RWPE1 (cell line): ENCODE measurements at regions not wholly inside any gene's neighbourhood (a gene's known extent, or its start where the extent isn't known, plus 50 kb on each side); places are given as distances from the start of the nearest gene placed in this dataset.

Experiments used
- CTCF ChIA-PET: fragments of 350-600 bp; sonication (Branson Sonifier 250); formaldehyde crosslinking; extraction: SDS; loops from one replicate; lab custom pipeline; 2021; lab: Yijun Ruan, JAX
- POLR2A ChIA-PET: fragments of 400-600 bp; formaldehyde crosslinking; extraction: SDS; loops from one replicate; lab custom pipeline; 2020; ENCODE audit warnings: antibody characterized with exemption; ENCODE audit not compliant: low non-redundant PET; lab: Yijun Ruan, JAX
- DNase-seq: peaks from one replicate; pipeline ENCODE4 v3.0.0; 2012; ENCODE audit warnings: low spot score
- H3K27ac ChIP-seq: fragments of 450-650 bp; 2 replicates; pipeline ENCODE4 v1.5.1; 2017
- TF ChIP-seq, protein P1 (sequence below): fragments of 450-650 bp; conservative IDR thresholded peaks from 2 replicates; pipeline ENCODE4 v1.5.1; 2017; ENCODE audit warnings: low read depth, mild to moderate bottlenecking

GRCh38 chr11:101748572-101749344, 165.0 kb upstream of the TRPC6 start:
- ChIA-PET POLR2A (no interaction called here), CTCF (interaction anchor here (0.6 to 0.7 kb wide), 3 partner anchors 26 to 262 kb away, joined by 3 to 6 read pairs (median 4); no protein-coding TSS in a partner anchor)
- TF ChIP-seq, protein P1, sequence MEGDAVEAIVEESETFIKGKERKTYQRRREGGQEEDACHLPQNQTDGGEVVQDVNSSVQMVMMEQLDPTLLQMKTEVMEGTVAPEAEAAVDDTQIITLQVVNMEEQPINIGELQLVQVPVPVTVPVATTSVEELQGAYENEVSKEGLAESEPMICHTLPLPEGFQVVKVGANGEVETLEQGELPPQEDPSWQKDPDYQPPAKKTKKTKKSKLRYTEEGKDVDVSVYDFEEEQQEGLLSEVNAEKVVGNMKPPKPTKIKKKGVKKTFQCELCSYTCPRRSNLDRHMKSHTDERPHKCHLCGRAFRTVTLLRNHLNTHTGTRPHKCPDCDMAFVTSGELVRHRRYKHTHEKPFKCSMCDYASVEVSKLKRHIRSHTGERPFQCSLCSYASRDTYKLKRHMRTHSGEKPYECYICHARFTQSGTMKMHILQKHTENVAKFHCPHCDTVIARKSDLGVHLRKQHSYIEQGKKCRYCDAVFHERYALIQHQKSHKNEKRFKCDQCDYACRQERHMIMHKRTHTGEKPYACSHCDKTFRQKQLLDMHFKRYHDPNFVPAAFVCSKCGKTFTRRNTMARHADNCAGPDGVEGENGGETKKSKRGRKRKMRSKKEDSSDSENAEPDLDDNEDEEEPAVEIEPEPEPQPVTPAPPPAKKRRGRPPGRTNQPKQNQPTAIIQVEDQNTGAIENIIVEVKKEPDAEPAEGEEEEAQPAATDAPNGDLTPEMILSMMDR = no peak
- no peak overlapping the region for H3K27ac ChIP-seq
- no peak for DNase-seq

DNA sequence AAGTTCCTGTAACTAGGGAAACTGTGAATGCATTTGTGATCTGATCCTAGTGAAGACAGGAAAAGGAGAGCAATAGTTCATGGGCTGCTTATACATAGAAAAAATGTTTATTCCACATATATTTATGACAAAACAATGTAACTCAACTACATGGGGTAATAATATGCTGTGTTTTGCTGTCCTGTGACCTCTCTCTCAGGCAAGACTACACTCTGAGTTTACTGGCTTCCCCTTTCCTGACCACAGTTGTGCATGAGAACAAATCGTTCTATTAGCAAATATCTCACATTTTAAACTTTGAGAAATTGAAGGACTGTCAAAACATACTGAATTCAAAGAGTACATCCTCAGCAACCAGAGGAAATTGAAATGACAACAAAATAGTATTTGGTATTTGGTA, 161.9 kb upstream of the TRPC6 start:
- TF ChIP-seq, protein P1 = no peak
- ChIA-PET CTCF (no interaction called here), POLR2A (no interaction called here)
- no peak overlapping the region for H3K27ac ChIP-seq
- no peak for DNase-seq

DNA sequence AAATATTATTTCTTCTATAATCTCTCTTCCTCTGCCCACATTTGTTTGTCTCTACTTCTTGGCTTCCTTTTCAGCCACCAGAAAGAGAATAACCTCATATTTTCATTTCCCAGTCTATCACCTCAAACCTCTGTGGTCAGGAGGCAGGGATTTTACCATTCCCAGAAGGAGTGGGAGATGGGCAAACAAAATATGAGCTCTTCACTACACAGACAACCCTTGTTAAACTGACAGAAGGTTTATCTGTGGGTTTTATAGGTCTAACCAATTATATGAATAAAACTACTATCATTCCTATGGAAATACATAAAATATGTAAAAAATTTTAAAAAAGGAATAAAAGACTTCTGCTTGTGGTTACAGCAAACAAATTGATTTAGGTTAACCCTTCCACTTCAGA, 160.0 kb upstream of the TRPC6 start:
- no peak overlapping the region for H3K27ac ChIP-seq
- ChIA-PET POLR2A (no interaction called here), CTCF (interaction anchor here (0.7 kb wide), 1 partner anchor 143 kb away, joined by 4 read pairs; no protein-coding TSS in a partner anchor)
- TF ChIP-seq, protein P1 = no peak
- DNase-seq = no peak

DNA sequence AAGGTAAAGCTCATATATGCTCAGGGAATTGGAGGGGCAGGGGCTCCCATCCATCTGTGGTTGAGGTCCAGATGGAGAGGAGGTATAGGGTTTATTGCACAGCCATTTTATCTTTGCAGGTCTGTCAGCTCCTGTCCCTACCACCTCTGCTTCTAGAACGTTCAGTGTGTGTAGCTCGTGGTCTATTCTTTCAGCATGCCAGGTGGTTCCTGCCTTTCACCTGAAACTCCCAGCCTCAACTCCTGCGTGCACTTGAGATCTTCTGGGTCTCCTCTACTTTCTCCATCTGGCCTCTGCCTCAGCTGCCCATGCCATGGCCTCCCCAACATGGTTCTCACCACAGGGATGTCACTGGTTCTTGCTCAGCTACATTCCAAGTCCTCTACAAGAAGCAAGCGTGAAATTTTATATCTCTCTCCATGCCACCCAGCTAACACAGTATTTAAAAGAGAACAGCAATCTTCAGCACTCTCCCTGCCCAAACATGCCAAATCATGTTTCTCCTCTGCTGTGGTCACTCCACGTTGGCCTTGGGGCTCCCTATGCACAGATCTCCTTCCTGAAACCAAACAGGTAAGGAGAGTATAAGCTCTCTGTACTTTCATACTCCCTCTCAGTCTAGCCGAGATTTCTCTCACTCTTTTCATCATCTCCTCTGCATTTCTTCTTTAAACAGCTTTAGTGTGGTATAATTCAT, 157.8 kb upstream of the TRPC6 start:
- ChIA-PET CTCF (no interaction called here), POLR2A (no interaction called here)
- no peak for DNase-seq
- TF ChIP-seq, protein P1 = no peak
- H3K27ac ChIP-seq = no peak overlapping the region

GRCh38 chr11:101741061-101741460, 157.3 kb upstream of the TRPC6 start:
- TF ChIP-seq, protein P1 = no peak
- ChIA-PET POLR2A (no interaction called here), CTCF (no interaction called here)
- DNase-seq = no peak
- no peak overlapping the region for H3K27ac ChIP-seq

GRCh38 chr11:101738452-101738851, 154.6 kb upstream of the TRPC6 start:
- CTCF ChIA-PET = no interaction called here

More at GRCh38 chr11:101738452-101738851, 154.6 kb upstream of the TRPC6 start:
- TF ChIP-seq, protein P1 = no peak
- no peak overlapping the region for H3K27ac ChIP-seq
- no peak for DNase-seq
- POLR2A ChIA-PET = no interaction called here
